H9 (cell line): ENCODE measurements at regions not wholly inside any gene's neighbourhood (a gene's known extent, or its start where the extent isn't known, plus 50 kb on each side); places are given as distances from the start of the nearest gene placed in this dataset.

Experiments
- DNase-seq: peaks from one replicate; pipeline ENCODE4 v3.0.0-alpha.2; 2017
- H2AFZ ChIP-seq: one replicate; pipeline ENCODE4 v1.6.1; 2013; ENCODE audit warnings: mild to moderate bottlenecking, low read length, control low read depth, moderate library complexity
- H2AK5ac ChIP-seq: 2 replicates; pipeline ENCODE4 v1.6.1; 2013; ENCODE audit warnings: low read length, control low read depth, mixed read lengths; ENCODE audit not compliant: insufficient read length
- H2BK120ac ChIP-seq: one replicate; pipeline ENCODE4 v1.6.1; 2013; ENCODE audit warnings: low read depth, mild to moderate bottlenecking, low read length, control low read depth, inconsistent platforms; ENCODE audit not compliant: poor library complexity, severe bottlenecking
- H2BK12ac ChIP-seq: 2 replicates; pipeline ENCODE4 v1.6.1; 2013; ENCODE audit warnings: low read length, control low read depth, mixed read lengths, low read depth; ENCODE audit not compliant: insufficient read length
- H2BK15ac ChIP-seq: 2 replicates; pipeline ENCODE4 v1.6.1; 2013; ENCODE audit warnings: low read depth, low read length, control low read depth
- H2BK20ac ChIP-seq: one replicate; pipeline ENCODE4 v1.6.1; 2013; ENCODE audit warnings: low read depth, mild to moderate bottlenecking, low read length, control low read depth, inconsistent platforms; ENCODE audit not compliant: poor library complexity, severe bottlenecking
- H2BK5ac ChIP-seq: 2 replicates; pipeline ENCODE4 v1.6.1; 2013; ENCODE audit warnings: low read length, control low read depth, mixed read lengths; ENCODE audit not compliant: insufficient read length
- H3K14ac ChIP-seq: 2 replicates; pipeline ENCODE4 v1.6.1; 2013; ENCODE audit warnings: low read length, control low read depth; ENCODE audit not compliant: insufficient read depth
- H3K18ac ChIP-seq: 2 replicates; pipeline ENCODE4 v1.6.1; 2013; ENCODE audit warnings: low read depth, mild to moderate bottlenecking, mixed read lengths, low read length, control low read depth; ENCODE audit not compliant: insufficient read length
- H3K23ac ChIP-seq: 2 replicates; pipeline ENCODE4 v1.6.1; 2013; ENCODE audit warnings: low read length, control low read depth, mixed read lengths, low read depth; ENCODE audit not compliant: insufficient read length
- H3K23me2 ChIP-seq: 2 replicates; pipeline ENCODE4 v1.6.1; 2013; ENCODE audit warnings: low read depth, mild to moderate bottlenecking, mixed read lengths, low read length, control low read depth; ENCODE audit not compliant: insufficient read length, poor library complexity, severe bottlenecking
- H3K27ac ChIP-seq: 2 replicates; pipeline ENCODE4 v1.5.1; 2013; ENCODE audit warnings: low read length, control low read depth, mixed read lengths, low read depth; ENCODE audit not compliant: insufficient read length
- H3K27me3 ChIP-seq: 2 replicates; pipeline ENCODE4 v1.6.1; 2013; ENCODE audit warnings: low read length, control low read depth, inconsistent platforms; ENCODE audit not compliant: insufficient read depth
- H3K4ac ChIP-seq: 2 replicates; pipeline ENCODE4 v1.6.1; 2013; ENCODE audit warnings: low read depth, mild to moderate bottlenecking, control low read depth, inconsistent platforms, low read length, moderate library complexity
- H3K4me1 ChIP-seq: 2 replicates; pipeline ENCODE4 v1.6.1; 2013; ENCODE audit warnings: low read length, control low read depth, inconsistent platforms; ENCODE audit not compliant: insufficient read depth
- H3K4me2 ChIP-seq: 2 replicates; pipeline ENCODE4 v1.6.1; 2013; ENCODE audit warnings: low read length, control low read depth, mixed read lengths; ENCODE audit not compliant: insufficient read length, insufficient read depth
- H3K56ac ChIP-seq: 2 replicates; pipeline ENCODE4 v1.6.1; 2013; ENCODE audit warnings: low read depth, mild to moderate bottlenecking, mixed read lengths, low read length, control low read depth; ENCODE audit not compliant: insufficient read length
- H3K79me1 ChIP-seq: 2 replicates; pipeline ENCODE4 v1.6.1; 2013; ENCODE audit warnings: low read depth, mild to moderate bottlenecking, moderate library complexity, low read length, control low read depth, inconsistent platforms; ENCODE audit not compliant: insufficient read depth, poor library complexity, severe bottlenecking
- H3K79me2 ChIP-seq: 2 replicates; pipeline ENCODE4 v1.6.1; 2013; ENCODE audit warnings: low read length, control low read depth, inconsistent platforms; ENCODE audit not compliant: insufficient read depth
- H3K9ac ChIP-seq: 2 replicates; pipeline ENCODE4 v1.6.1; 2013; ENCODE audit warnings: low read length, control low read depth, mixed read lengths; ENCODE audit not compliant: insufficient read length; ENCODE audit errors: extremely low read depth
- H3K9me3 ChIP-seq: one replicate; pipeline ENCODE4 v1.6.1; 2013; ENCODE audit warnings: low read depth, low read length, inconsistent platforms; ENCODE audit not compliant: control insufficient read depth
- H3T11ph ChIP-seq: one replicate; pipeline ENCODE4 v1.6.1; 2013; ENCODE audit warnings: mild to moderate bottlenecking, low read length, control low read depth, inconsistent platforms
- H4K20me1 ChIP-seq: one replicate; pipeline ENCODE4 v1.6.1; 2013; ENCODE audit not compliant: control insufficient read depth, insufficient read length, insufficient read depth
- H4K5ac ChIP-seq: 2 replicates; pipeline ENCODE4 v1.6.1; 2013; ENCODE audit warnings: low read depth, mild to moderate bottlenecking, mixed read lengths, low read length, control low read depth; ENCODE audit not compliant: insufficient read length
- H4K8ac ChIP-seq: replicated peaks from 2 replicates; pipeline ENCODE4 v1.6.1; 2013; ENCODE audit warnings: low read length, control low read depth, mixed read lengths, low read depth; ENCODE audit not compliant: insufficient read length
- H4K91ac ChIP-seq: 2 replicates; pipeline ENCODE4 v1.6.1; 2013; ENCODE audit warnings: low read depth, mild to moderate bottlenecking, moderate library complexity, mixed read lengths, low read length, control low read depth; ENCODE audit not compliant: insufficient read length
- H3K27ac Mint-ChIP-seq, 3 experiments: 2 replicates in 2 of 3; 3 replicates in 1 of 3; pipeline ENCODE4 v1.8.0; 2020 to 2021; ENCODE audit warnings: mixed read lengths in 3 of 3, mild to moderate bottlenecking in 1 of 3, moderate library complexity in 1 of 3
- H3K27me3 Mint-ChIP-seq: 2 replicates; pipeline ENCODE4 v1.8.0; 2021; ENCODE audit warnings: low read depth, mild to moderate bottlenecking, moderate library complexity, mixed read lengths
- H3K36me3 Mint-ChIP-seq, 3 experiments: 2 replicates in 2 of 3; 3 replicates in 1 of 3; pipeline ENCODE4 v1.8.0; 2020 to 2021; ENCODE audit warnings: low read depth in 3 of 3, mixed read lengths in 3 of 3; ENCODE audit not compliant: insufficient read depth in 1 of 3
- H3K4me1 Mint-ChIP-seq, 2 experiments: 2 replicates each; pipeline ENCODE4 v1.8.0; 2020; ENCODE audit warnings: mixed read lengths in 2 of 2
- H3K4me3 Mint-ChIP-seq, 2 experiments: 2 replicates in 1 of 2; 3 replicates in 1 of 2; pipeline ENCODE4 v1.8.0; 2020 to 2021; ENCODE audit warnings: mild to moderate bottlenecking in 2 of 2, mixed read lengths in 2 of 2, moderate library complexity in 1 of 2
- H3K9me3 Mint-ChIP-seq, 2 experiments: 2 replicates in 1 of 2; 3 replicates in 1 of 2; pipeline ENCODE4 v1.8.0; 2020; ENCODE audit warnings: mild to moderate bottlenecking in 2 of 2, mixed read lengths in 2 of 2, moderate library complexity in 1 of 2
- CTCF ChIP-seq: fragments of 200-600 bp; sonication (generic); conservative IDR thresholded peaks from 3 replicates; pipeline ENCODE4 v1.8.0; 2021; ENCODE audit warnings: antibody characterized with exemption, mild to moderate bottlenecking
- WGBS: extraction: QIAGEN DNeasy Blood & Tissue Kit; methylation state at CpG from one replicate; pipeline ENCODE4 v1.1.7; 2013; ENCODE audit warnings: missing lambda C conversion rate, low lambda C conversion rate, mixed read lengths; ENCODE audit not compliant: insufficient read length; ENCODE audit errors: extremely low coverage; 5-methylcytosine and 5-hydroxymethylcytosine counted together

- Histone ChIP-seq H3K14ac (no peak overlapping the region), H4K8ac (no peak overlapping the region), H2BK12ac (no peak overlapping the region), H4K5ac (no peak overlapping the region), H4K20me1 (no peaks in the 10 kb centered on the region), H3K9ac (no peak overlapping the region), H2BK15ac (no peak overlapping the region), H3K4me1 (no peaks in the 10 kb centered on the region), H3K4ac (no peak overlapping the region), H3K18ac (no peak overlapping the region), H2BK120ac (no peak overlapping the region), H3K9me3 (no peaks in the 10 kb centered on the region), H2BK5ac (no peak overlapping the region), H3K79me1 (no peaks in the 10 kb centered on the region), H3K4me2 (no peak overlapping the region), H3K23ac (no peak overlapping the region), H2AK5ac (no peak overlapping the region), H3K23me2 (no peaks in the 10 kb centered on the region), H4K91ac (no peak overlapping the region), H3K27ac (no peak overlapping the region), H3K56ac (no peak overlapping the region), H2AFZ (no peak overlapping the region), H3K79me2 (no peaks in the 10 kb centered on the region), H2BK20ac (no peak overlapping the region), H3K27me3 (no peaks in the 10 kb centered on the region), H3T11ph (no peak overlapping the region)
- peaks cover 8 to 15% of the 10 kb centered on the region in 2 experiments for H3K4me1 Mint-ChIP-seq
- no peak overlapping the region for H3K27ac Mint-ChIP-seq
- H3K9me3 Mint-ChIP-seq, result no peaks in the 10 kb centered on the region
- TF ChIP-seq CTCF, result no peak
- no peak for DNase-seq
- H3K4me3 Mint-ChIP-seq, result no peak overlapping the region
- whole genome bisulfite sequencing, result no CpG with 5 or more reads among the region's 4 CpGs
- H3K27me3 Mint-ChIP-seq, result peaks cover 10% of the 10 kb centered on the region
- H3K36me3 Mint-ChIP-seq, result no peaks in the 10 kb centered on the region
Measured at GRCh38 chr10:128318913-128319312, 192.7 kb upstream of the MKI67 start.
